GM21381 (cell line): ENCODE measurements at regions not wholly inside any gene's neighbourhood (a gene's known extent, or its start where the extent isn't known, plus 50 kb on each side); places are given as distances from the start of the nearest gene placed in this dataset.
"Not testable (repeated sequence)": the region's sequence is repeated elsewhere in the genome, so short reads cannot be mapped to it uniquely, and the experiment has no call there.

ENCODE experiments used
- ATAC-seq: cut with Tn5 transposase; IDR thresholded peaks from one replicate; pipeline ENCODE4 v1.9.1; 2021; ENCODE audit warnings: mild to moderate bottlenecking, moderate library complexity; ENCODE audit not compliant: unreplicated experiment

DNA sequence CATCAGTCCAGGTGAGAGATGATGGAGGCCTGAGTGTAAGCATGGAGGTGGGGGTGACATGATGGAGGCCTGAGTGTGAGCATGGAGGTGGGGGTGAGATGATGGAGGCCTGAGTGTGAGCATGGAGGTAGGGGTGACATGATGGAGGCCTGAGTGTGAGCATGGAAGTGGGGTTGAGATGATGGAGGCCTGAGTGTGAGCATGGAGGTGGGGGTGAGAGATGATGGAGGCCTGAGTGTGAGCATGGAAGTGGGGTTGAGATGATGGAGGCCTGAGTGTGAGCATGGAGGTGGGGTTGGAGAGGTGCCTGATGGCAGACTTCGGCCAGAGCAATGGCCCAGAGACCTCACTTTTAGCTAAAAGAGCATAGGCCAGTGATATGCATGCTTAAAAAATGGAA, 269.9 kb upstream of the PLPP4 start:
- ATAC-seq, result not testable (repeated sequence)

DNA sequence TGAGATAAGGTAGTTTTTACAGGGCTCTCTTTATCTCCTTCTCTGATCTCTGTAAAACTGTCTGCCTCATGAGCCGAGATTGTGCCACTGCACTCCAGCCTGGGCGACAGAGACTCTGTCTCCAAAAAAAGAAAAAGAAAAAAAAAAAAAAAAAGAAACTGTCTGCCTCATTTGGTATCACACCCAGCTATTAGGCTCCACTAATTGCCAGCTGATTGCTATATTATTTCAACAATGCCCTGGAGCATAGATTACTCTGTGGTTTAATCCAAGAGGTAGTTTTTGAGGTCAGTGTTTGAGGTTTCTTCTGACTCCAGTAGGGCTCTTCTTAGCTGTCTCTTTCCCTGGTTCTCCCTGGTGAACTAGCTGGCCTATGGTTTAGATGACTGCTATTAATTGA, 268.1 kb upstream of the PLPP4 start:
- ATAC-seq, result no peak

DNA sequence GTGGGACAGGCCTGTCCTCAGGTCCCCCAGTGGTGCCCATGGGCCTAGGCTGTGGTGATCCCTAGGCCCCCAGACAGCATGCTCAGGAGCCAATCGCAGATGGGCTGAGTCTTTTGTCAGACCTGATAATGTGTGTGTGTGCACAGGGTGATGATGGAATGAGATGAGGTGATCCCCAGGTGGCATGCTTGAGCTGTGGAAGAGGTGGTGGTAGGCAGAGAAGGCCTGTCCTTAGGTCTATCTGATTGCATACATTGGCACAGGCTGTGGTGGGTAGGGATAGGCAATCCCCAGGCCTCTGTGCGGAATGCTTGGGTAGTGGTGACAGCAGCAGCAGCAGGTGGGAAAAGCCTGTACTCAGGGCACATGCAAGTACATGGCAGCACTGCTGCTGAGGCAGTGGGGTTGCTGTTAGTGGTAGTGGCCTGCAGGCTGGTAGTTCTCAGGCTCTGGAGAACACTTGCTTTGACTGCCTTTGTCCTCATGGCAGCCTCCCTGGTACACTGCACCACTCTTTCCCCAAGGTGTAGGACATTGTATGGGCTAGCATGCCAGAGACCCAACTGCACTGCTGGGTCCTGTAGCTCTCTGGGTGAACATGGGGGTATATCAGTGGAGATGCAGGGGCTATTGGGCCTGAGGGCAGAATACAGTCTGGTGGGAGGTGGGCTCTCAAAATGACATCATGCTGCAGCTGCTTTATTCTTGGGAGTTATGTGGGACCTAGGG, 260.9 kb upstream of the PLPP4 start:
- no peak for ATAC-seq

DNA sequence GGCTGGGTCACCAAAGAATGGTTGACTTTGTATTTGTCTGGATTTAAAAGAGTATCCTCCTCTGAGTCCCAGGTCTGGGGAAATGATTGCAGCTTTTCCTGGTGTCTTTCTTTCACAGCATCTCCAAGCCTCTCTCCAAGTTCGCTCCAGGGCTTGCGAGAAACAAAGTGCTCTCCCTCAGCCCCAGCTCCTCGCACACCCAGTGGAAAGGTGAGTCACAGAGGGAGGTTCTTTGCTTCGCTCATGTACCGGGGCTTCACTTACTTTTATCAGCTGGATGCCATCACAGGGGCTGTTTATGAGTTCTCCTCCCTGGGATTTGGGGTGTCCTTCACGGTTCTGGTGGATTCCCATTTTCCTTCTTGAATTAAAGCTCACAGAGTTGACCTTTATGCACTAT, 252.2 kb upstream of the PLPP4 start:
- ATAC-seq, result no peak

DNA sequence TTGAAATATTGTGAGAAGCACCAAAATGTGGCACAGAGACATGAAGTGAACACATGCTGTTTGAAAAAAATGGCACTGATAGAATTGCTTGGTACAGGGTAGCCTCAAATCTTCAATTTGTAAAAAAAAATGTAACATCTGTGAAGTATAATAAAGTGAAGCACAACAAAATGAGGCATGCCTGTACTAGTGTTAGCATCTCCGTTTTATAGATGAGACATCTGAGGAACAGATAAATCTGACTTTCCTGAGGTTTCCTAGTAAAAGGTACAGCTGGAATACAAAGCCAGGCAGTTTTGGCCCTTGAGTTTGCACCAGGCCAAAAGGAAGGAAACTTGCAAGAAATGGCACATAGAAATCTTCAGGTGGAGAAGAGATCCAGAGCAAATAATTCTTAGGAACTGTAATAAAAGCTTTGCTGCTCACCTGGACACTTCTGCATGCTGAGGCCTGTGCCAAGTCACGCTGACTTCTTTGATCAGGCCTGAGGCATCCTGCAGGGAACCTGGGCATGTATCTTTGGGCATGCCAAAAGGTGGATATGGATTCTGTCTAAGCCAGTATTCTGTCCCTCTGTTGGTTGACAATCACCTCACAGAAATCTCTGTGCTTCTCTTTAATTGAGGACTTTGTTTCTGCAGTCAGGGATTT, 251.5 kb upstream of the PLPP4 start:
- no peak for ATAC-seq

DNA sequence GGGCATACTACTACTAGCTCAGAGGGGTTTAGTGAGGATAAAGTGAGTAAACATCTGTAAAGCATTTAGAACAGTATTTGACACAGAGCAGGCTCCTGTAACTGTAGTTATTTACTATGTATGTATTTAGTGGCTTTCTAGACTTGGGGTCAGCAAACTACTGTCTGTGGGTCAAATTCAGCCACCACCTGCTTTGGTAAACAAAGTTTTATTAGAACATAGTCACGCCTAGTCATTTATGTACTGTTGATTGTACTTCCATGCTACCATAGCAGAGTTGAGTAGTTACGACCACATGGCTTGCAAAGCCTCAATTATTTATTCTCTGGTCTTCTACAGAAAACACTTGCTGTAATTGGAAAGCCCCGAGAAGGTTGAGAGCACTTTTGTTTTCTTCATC, 248.5 kb upstream of the PLPP4 start:
- no peak for ATAC-seq

DNA sequence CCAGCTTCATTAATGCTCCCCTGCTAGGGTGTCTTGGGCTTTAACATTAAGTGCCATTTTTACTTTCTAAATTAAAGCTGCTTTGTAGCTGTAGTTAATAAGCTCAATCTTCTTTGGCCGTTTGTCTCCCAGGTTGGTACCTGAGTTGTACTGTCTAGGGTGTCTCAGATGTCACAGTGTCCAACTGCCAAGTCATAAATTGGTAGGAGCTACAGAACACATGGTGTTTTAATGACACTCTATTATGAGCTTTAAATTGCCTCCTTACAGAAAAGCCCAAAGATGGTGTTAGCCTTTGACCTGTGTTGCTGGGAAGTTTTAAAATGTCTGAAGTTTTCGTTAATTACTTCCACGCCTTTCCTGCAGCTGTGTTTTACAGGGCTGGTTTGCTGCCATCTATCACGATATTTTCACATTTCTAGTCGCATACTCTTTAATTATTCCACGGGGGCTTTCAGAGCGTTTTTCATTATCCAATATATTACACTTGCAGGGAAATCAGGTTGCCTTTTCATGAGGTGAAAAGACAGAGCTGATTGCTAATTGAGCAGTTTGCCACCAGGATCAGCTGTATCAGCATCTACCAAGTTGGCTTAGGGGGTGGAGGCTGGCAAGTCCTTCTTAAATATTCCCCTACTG, 247.8 kb upstream of the PLPP4 start:
- ATAC-seq, result no peak

DNA sequence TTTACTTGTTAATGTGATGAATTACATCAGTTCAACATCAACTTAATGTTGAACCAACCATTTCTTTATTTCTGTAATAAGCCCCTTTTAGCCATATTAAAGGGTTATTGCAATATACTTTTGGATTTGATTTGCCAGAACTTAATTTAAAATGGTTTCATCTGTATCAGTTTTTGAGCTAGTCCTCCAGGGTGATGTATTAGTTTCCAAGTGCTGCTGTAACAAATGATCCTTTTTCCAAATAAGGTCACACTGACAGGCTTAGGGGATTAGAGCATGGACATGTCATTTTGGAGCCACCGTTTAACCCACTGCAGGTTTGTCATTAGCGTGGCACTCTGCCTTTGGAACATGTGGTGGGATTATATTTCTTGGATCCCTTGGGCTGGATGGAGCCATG, 244.8 kb upstream of the PLPP4 start:
- ATAC-seq, result no peak

DNA sequence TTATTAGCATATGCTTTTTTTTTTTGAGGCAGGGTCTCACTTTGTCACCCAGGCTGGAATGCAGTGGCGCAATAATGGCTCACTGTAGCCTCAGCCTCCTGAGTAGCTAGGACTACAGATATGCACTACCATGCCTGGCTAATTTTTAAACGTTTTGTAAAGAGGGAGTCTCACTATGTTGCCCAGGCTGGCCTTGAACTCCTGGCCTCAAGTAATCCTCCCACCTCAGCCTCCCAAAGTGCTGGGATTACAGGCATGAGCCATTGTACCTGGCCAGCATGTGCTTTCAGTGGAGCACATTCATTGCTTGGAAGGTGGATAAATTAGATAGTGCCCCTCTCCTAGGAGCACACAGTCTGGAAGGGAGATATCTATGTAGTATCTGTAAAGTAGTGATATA, 243.7 kb upstream of the PLPP4 start:
- ATAC-seq, result not testable (repeated sequence)

DNA sequence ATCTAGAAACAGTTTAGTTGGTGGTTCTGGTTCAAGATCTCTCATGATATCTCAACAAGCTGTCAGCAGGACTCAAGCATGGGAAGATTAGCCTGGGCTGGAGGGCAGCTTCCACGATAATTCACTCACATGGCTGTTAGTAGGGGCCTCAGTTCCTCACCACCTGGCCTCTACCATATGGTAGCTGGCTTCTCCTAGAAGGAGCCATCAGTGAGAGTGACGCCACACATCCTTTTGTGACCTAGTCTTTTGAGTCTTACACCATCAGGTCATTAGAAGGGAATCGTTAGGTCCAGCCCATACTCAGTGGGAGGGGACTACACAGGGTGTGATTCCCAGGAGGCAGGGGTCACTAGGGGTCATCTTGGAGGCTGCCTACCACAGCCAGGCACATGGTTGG, 239.3 kb upstream of the PLPP4 start:
- ATAC-seq, result no peak

DNA sequence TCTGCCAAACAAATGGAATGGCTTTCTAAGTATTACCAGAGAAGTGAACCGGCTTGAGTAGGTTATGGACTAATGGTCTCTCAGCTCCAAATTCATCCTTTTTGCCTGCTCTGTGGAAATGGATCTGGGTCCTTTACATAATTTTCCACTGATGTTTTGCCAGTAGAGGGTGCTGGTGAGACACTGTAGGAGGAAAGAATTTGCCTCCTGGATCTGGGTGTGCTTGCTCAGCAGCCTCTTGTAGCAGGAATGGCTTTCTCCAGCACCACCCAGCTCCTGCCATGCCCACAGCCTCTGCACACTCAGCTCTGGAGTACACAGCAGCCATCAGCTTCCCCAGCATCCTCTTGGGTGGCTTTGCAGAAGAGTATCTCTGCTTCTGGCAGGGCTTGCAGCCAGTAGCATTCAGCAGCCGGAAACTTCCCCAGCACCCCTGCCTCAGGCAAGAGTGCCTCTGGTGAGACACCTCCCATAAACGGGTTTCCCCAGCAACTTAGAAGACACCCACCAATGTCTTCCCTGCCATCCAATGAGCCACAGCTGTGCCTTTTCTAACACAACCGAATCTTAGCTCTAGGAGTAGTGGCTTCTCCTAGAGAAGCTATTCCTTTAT, 235.0 kb upstream of the PLPP4 start:
- peak; percentile 61 for ATAC-seq

DNA sequence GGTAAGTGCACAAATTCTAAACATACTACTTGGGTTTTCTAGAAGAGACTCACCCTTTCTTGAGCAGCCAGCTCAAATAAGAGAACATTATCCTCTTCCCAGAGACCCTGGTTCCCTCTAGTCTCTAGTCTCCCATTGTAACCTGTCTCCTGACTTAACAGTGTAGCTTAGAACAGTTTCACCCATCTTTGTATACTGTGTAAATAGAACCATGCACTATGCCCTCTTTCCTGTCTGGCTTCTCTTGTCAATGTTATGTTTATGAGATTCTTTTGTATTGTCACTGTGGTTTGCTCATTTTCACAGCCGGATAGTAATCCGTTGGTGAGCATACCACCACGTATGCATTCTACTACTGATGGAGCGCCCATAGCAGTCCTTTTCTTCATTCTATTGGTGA, 227.4 kb upstream of the PLPP4 start:
- no peak for ATAC-seq

DNA sequence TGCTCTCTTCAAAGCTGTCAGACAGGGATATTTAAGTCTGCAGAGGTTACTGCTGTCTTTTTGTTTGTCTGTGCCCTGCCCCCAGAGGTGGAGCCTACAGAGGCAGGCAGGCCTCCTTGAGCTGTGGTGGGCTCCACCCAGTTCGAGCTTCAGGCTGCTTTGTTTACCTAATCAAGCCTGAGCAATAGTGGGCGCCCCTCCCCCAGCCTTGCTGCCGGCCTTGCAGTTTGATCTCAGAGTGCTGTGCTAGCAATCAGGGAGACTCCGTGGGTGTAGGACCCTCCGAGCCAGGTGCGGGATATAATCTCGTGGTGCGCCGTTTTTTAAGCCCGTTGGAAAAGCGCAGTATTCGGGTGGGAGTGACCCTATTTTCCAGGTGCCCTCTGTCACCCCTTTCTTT, 217.3 kb upstream of the PLPP4 start:
- not testable (repeated sequence) for ATAC-seq

DNA sequence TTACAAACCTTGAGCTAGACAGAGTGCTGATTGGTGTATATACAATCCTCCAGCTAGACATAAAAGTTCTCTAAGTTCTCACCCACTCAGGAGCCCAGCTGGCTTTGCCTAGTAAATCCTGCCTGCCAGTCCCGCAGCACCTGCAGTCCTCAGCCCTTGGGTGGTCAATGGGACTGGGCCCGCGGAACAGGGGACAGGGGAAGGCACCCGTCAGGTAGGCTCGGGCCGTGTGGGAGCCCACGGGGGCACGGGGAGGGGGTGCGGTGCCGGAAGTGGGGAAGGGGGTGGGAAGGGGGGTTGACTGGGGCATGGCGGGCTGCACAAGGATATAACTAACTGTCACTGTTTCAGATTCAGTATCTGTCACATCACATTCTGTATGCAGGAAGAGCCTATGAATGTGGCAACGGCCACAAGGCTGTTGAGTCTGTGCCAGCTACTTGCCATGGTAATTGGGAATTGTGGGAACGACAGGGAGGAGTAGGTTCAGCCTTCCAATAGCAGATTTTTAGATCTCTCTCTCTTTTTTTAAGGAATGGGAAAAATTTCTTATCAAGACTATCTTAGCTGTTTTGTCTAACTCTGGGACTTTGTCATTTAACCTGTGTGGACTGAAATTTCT, 205.1 kb upstream of the PLPP4 start:
- ATAC-seq, result no peak

DNA sequence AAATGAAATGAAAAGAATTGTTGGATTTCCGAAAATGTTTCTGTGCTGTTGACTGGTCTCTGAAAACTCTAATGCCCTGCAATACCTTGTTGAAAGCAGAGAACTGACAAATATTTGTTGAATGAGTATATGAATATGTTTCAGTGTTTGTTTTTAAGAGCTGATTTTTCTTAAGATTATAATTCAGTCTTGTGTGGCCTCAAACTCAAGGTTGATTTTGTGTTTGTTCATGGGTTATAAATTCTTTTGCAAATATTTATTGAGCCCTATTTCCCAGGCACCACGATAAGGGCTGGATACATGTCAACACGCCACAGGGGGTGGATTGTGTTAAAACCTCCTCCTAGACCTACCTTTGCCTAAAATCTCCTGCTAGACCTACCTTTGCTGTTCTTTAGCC, 203.9 kb upstream of the PLPP4 start:
- ATAC-seq, result no peak

DNA sequence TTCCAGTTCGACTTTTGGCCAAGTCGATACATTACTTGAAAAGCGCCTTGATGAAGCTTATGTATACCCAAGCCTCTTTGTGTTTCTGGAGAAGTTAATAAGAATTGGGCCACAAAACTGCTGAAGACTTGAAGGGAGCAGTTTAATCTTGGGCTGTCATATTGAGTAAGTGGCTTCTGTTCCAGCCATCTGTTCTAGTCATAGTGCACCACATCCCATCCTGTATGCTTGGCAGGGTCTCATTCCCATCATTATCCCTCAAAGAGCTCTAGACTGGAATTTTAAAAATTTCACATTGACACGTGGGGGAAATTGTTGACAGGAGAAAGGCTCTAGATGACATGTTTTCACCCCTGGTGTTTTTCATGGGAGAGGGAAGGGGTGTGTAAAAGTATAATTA, 196.6 kb upstream of the PLPP4 start:
- ATAC-seq, result no peak

DNA sequence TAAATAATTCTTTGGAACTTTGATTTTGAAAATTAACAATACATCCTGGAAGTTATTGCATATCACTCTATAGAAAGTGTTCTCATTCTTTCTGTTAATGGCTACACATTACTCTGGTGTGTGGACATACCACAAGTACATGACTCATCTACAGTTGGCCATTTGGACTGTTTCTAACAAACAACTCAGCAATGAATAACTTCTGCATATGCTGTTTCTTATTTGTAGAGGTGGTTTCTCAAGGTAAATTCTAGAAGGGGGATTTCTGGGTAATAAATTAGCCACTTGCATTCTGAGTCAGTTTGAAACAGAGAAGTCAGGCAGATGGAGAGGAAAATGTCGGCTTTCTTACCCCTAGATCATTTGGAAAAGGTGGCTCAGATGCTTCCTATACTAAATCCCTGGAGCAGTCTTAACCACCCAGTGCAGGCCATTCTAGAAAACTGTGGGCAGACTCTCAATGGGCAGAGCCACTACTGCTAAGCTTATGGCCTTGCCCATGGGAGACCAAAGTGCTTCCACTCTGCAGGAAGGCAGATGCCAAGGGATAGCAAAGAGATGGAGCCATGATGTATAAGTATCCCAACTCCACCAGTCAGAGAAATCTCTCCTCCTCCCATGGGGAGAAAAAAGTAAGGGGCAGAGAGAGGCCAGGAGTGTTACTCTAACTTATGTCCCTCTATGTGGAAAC, 194.0 kb upstream of the PLPP4 start:
- no peak for ATAC-seq

DNA sequence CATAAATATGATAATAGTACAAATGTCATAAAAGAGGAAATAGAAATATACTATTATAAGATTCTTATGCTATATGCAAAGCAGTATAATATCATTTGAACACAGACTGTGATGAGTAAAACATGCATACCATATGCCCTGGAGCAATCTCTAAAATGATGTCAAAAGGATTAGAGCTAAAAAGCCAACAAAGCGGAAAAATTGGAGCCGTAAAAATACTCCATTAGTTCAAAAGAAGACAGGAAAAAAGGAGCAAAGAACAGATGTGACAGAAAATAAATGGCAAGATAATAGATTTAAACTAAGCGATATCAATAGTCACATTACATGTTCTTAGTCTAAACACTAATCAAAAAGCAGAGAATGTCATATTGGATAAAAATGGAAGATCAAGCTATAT, 191.0 kb upstream of the PLPP4 start:
- ATAC-seq, result no peak

DNA sequence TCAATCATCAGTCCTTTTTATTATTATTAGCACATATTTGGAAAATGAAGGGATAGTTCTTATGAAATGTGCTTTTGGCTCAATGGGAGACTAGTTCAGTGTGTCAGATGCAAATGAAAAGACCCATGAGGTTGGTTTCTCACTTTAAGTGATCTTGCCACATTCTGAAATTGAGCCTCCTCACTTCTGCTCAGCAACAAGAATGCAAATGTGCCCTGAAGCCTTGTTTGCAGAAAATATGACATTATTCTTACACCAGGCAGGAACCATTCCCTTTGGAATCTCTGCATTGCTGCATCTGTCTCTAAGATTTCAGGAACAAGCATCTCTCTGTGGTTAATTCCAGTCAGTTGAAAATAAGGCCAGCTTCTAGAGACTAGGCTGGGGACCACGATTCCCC, 186.1 kb upstream of the PLPP4 start:
- no peak for ATAC-seq

DNA sequence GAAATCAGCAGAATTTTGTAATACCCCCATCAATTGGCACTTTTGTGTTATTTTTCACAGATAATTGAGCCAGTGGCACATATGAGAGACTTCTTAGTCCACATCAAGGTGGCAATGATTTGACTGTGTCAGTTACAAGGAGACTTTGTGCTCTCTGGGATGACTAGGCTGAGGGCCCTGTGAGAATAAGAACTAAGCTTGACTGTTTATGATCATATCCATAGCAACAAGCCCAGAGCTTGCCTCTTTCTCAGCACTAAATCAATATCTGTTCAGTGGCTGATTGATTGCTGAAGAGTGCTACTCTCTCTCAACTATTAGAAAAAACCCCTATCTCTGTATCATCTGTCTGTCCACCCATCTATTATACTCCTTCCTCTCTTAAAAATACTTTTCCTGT, 185.3 kb upstream of the PLPP4 start:
- ATAC-seq, result no peak

DNA sequence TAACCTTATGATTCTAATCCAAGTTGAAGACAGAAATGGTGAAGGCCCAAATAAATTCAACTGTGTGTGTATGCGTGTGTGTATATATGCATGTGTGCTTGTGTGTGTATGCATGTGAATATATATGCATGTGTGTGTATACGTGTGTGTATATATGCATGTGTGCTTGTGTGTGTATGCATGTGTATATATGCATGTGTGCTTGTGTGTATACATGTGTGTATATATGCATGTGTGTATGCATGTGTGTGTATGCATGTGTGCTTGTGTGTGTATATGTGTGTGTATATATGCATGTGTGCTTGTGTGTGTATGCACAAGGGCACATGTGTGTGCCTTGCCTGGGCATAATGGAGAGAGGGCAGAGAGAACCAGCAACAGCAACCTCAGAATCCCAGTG, 184.7 kb upstream of the PLPP4 start:
- no peak for ATAC-seq
